A204.1 (cell line): ENCODE measurements at regions not wholly inside any gene's neighbourhood (a gene's known extent, or its start where the extent isn't known, plus 50 kb on each side); places are given as distances from the start of the nearest gene placed in this dataset.

Experiments
- FAIRE-seq: peaks from 2 replicates; lab custom pipeline; 2012; peaks lifted over from hg19 to GRCh38; lab: Jason Lieb, UNC

DNA sequence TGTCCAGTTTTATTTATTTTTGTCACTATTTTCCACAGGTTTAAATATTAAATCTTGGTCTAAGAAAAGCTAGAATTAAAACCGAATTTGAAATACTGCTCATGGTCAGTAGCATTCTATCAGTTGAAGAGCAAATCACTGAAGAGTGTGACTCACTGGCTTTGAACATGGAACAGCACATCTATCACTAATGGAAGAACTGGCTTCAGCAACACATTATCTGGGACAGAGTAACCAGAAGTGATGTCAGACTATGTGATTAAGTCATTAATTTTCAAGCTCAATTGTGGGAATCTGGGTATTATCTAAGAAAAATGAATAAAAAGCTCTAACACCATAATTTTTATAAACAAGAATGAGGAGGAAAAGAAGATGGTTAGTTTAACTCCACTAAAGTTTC lies 527.5 kb downstream of the TMTC2 start:
- FAIRE-seq: no peak

DNA sequence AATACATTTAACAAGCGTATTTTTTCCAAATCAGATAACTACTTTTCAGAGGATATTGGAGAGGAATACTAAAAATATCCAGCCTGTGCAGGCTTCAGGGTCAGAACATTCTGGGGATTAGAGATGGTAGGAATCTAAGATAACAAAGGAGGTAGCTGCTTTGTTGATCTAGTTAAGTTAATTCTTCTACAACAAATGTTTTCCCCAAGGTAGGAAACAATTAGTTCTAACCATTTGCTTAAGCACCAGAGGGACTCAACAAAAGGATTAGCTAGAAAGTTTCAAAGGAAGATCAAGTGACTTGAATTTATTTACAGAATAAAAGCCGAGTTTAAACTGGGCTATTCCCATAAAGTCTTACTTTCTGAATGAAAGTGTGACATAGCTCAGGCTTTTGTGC lies 524.2 kb downstream of the TMTC2 start:
- no peak for FAIRE-seq

DNA sequence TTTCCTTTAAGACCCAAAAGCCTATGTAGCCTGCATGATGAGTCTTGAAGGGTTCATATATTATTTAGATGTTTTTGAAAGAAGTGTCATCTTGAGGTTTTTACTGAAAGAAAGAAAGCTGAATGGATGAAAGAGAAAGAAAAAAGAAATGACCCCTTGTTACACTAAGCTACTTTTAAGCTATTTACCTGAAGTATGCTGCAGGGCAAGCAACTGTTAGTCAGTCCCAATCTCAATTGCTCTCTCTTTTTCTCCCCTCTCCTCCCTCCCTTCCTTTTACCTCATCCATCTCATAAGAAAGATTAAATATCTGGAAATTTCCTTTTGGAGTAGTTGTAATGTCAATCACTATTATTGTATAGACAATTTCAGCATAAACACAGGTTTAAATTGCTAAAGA lies 512.4 kb downstream of the TMTC2 start:
- FAIRE-seq: no peak

DNA sequence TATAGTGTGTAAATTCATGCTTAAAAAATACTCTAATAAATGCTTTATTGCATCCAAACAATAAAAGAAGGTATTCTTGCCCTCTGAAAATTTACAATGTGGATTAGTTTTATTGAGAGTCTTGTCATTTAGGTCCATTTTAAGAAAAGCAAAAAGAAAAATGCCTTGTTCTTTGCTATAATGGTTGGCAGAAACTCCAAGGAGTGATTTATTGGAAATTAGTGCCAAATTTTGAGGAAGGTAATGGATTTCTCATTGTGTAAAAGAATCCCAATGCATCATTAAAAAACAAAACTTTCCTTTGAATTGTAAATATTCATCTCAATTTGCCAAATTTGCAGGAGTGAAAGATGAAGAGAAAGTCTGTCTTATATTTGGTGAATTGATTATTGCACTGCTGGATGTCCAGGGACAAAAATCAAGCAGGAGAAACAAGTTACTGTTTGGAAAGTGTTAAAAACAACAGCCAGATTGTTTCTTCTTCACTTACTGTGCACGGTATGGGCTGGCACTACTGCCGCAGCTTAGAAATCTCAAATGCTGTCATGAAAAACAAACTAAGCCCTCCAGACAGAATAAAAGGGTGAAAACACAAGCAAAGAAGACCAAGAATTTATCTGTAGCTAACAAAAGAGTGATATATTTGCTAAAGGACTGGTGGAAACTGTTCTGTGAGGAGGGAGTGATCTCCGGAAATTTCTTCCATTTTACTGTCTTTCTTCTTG lies 511.7 kb downstream of the TMTC2 start:
- FAIRE-seq: no peak

DNA sequence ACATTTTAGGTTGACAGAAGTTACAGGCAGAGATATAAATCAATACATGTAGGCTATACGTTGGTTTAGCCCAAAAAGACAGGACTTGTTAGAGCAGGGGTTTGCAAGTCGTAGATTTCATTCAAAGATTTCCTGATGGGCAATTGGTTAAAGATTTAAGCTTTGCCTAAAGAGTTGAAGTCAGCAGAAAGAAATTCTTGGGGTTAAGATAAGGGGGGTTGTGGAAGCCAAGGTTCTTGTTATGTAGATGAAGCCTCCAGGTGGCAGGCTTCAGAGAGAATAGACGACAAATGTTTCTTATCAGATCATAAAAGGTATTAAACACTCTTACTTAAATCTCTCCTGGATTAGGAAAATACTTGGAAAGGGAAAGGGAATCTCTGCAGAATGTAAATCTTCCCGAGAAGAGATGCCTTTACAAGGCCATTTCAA lies 510.8 kb downstream of the TMTC2 start:
- FAIRE-seq: no peak

DNA sequence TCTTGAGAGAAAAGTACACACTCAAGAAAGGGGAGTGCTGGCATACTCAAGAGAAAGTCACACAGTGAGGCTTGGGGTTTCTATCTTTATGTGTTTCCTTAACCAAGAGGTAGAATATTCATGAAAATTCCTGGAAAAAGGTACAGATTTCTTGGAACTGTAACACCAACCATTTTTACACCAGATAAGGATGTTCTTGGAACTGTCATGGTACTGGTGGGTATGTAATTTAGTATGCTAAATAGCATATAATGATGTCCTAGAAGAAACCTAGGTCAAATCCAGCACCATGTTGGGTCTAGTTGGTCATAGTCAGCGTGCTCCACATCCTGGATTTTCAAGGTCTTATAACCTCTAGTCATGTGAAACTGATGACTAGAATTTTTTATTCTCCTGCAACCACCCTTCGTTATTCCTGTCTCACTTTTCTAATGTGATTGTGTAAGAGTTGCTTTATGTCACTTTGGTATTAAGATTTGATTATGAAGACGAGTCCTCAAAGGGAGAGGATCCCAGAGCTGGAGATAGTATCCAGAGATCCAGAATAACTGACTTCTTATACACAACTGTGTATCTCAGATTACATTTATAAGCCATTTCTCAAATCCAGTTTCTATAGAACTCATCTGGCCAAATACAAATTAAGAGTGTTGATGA lies 510.1 kb downstream of the TMTC2 start:
- FAIRE-seq: no peak

DNA sequence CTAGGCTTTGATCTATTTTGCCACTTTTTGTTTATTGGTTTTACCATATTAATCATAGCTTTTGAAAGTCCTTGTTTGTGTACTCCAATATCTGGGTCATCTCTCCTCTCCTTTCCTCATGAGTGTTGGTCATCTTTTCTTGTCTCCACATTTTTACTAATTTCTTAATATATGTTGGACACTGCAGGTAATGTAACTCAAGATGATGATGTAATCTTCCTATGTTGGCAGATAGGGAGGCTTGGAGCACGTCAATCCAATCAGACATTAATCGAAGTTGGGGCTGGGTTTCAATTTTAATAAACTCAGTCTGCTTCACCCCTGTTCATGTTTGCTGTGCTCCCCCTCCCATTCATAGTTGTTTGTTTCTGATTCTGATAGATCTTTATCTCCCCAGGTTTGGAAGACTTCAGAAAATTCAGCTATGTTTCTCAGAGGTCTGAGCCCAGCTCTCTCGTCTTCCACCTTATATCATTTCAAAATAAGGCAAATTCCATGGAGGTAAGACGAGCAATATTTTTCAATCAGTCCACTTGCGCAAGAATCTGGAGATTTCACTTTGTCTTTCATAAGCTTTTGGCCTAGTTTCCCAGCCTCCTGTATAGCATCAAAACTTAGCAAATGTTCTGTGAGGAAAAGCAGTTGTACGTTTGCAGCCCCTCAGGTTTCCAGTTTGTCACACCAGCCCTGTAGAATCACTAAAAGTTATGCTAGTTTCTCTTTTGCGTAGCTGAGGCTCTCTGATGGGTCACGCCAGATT lies 504.1 kb downstream of the TMTC2 start:
- FAIRE-seq: no peak

DNA sequence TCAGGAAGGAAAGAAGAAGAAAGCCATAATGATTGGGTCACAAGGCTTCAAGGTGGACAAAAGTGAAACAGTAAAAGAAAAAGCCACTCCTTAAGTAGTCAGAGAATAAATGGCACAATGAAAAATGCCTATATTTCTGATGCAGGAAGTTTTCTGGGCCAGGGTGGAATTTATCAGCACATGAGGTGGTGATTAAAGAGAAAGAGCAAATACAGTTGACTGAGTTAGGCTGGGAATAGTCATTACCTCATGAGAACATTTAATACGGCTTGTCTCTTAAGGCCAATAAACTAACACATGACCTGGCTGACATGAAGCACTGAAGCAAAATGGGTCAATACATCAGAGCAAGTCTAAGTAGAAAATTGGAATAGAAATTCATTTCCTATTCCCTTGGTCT lies 499.7 kb downstream of the TMTC2 start:
- FAIRE-seq: no peak

DNA sequence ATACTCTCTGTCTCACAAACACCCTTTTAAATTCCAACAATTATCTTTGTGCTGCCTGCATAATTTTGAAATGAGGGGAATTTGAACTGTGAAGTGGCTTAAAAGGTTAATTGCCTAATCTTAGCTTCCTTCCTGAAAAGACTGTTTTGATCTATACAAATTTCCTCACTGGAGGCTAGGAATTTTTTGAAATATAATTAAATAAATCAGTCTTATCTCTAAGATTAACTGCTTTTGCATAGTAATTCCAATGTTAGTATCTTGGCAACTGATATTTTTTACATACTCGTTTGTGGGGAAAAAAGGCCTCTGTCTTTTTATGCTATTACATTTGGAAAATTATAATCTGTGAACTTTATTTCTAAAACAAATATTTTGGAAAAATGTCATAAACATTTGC lies 498.5 kb downstream of the TMTC2 start:
- FAIRE-seq: no peak
